Trophoblast cell (in vitro differentiated cells and primary cell): ENCODE measurements at regions not wholly inside any gene's neighbourhood (a gene's known extent, or its start where the extent isn't known, plus 50 kb on each side); places are given as distances from the start of the nearest gene placed in this dataset.

Experiments
- DNase-seq, 2 donors: peaks; one replicate each; pipeline ENCODE4 v3.0.0-alpha.2; 2016
- H2AFZ ChIP-seq: 2 replicates; pipeline ENCODE4 v1.6.1; 2013; ENCODE audit warnings: low read length, moderate library complexity, mild to moderate bottlenecking; ENCODE audit not compliant: insufficient read depth, poor library complexity
- H2AK5ac ChIP-seq: 2 replicates; pipeline ENCODE4 v1.6.1; 2013; ENCODE audit warnings: mild to moderate bottlenecking, low read length
- H2BK120ac ChIP-seq: 2 replicates; pipeline ENCODE4 v1.6.1; 2013; ENCODE audit warnings: low read length, mild to moderate bottlenecking, moderate library complexity; ENCODE audit not compliant: insufficient read depth, poor library complexity
- H2BK12ac ChIP-seq: 2 replicates; pipeline ENCODE4 v1.6.1; 2013; ENCODE audit warnings: mild to moderate bottlenecking, low read length, moderate library complexity
- H2BK5ac ChIP-seq: 2 replicates; pipeline ENCODE4 v1.6.1; 2013; ENCODE audit warnings: low read length, low read depth, moderate library complexity, mild to moderate bottlenecking; ENCODE audit not compliant: poor library complexity
- H3K14ac ChIP-seq: 2 replicates; pipeline ENCODE4 v1.6.1; 2013; ENCODE audit warnings: mild to moderate bottlenecking, low read length
- H3K18ac ChIP-seq: 2 replicates; pipeline ENCODE4 v1.6.1; 2013; ENCODE audit warnings: mild to moderate bottlenecking, low read length
- H3K23ac ChIP-seq: 2 replicates; pipeline ENCODE4 v1.6.1; 2013; ENCODE audit warnings: low read length
- H3K27ac ChIP-seq: 2 replicates; pipeline ENCODE4 v1.5.1; 2013; ENCODE audit warnings: low read depth, mild to moderate bottlenecking, inconsistent platforms, low read length, moderate library complexity
- H3K27me3 ChIP-seq: 2 replicates; pipeline ENCODE4 v1.6.1; 2013; ENCODE audit warnings: inconsistent platforms, mild to moderate bottlenecking, low read length, moderate library complexity; ENCODE audit not compliant: insufficient read depth
- H3K36me3 ChIP-seq, 2 experiments: 1 replicate in 1 of 2; 2 replicates in 1 of 2; pipeline ENCODE4 v1.6.1; 2013; ENCODE audit warnings: low read length in 2 of 2, mild to moderate bottlenecking in 2 of 2, moderate library complexity in 1 of 2; ENCODE audit not compliant: insufficient read depth in 2 of 2, control insufficient read depth in 1 of 2
- H3K4ac ChIP-seq: 2 replicates; pipeline ENCODE4 v1.6.1; 2013; ENCODE audit warnings: low read depth, mild to moderate bottlenecking, low read length, moderate library complexity
- H3K4me1 ChIP-seq, 2 experiments: 1 replicate in 1 of 2; 2 replicates in 1 of 2; pipeline ENCODE4 v1.6.1; 2013; ENCODE audit warnings: low read length in 2 of 2, mild to moderate bottlenecking in 2 of 2, moderate library complexity in 1 of 2; ENCODE audit not compliant: insufficient read depth in 2 of 2, control insufficient read depth in 1 of 2
- H3K4me2 ChIP-seq: 2 replicates; pipeline ENCODE4 v1.6.1; 2013; ENCODE audit warnings: inconsistent platforms, mild to moderate bottlenecking, low read length, moderate library complexity
- H3K4me3 ChIP-seq: 2 replicates; pipeline ENCODE4 v1.5.1; 2013; ENCODE audit warnings: mild to moderate bottlenecking, low read depth, low read length, inconsistent platforms
- H3K79me1 ChIP-seq: one replicate; pipeline ENCODE4 v1.6.1; 2013; ENCODE audit warnings: low read length
- H3K79me2 ChIP-seq: 2 replicates; pipeline ENCODE4 v1.6.1; 2013; ENCODE audit warnings: low read length, mild to moderate bottlenecking; ENCODE audit not compliant: control insufficient read depth, insufficient read depth, poor library complexity
- H3K9ac ChIP-seq: 2 replicates; pipeline ENCODE4 v1.6.1; 2013; ENCODE audit warnings: mild to moderate bottlenecking, low read length
- H3K9me3 ChIP-seq: 2 replicates; pipeline ENCODE4 v1.6.1; 2013; ENCODE audit warnings: low read depth, mild to moderate bottlenecking, control low read depth, inconsistent platforms, low read length; ENCODE audit not compliant: insufficient read depth
- H4K12ac ChIP-seq: 2 replicates; pipeline ENCODE4 v1.6.1; 2013; ENCODE audit warnings: low read depth, mild to moderate bottlenecking, low read length, moderate library complexity
- H4K8ac ChIP-seq: 2 replicates; pipeline ENCODE4 v1.6.1; 2013; ENCODE audit warnings: low read depth, mild to moderate bottlenecking, low read length, moderate library complexity
- H4K91ac ChIP-seq: one replicate; pipeline ENCODE4 v1.6.1; 2013; ENCODE audit warnings: low read depth, mild to moderate bottlenecking, low read length, moderate library complexity
- WGBS: extraction: QIAGEN DNeasy Blood & Tissue Kit; methylation state at CpG from one replicate; pipeline ENCODE4 v1.1.7; 2013; ENCODE audit warnings: missing lambda C conversion rate; ENCODE audit not compliant: insufficient read length, insufficient coverage; ENCODE audit errors: extremely low coverage; 5-methylcytosine and 5-hydroxymethylcytosine counted together

- H3K9me3 ChIP-seq = no peaks in the 10 kb centered on the region
- WGBS = no CpG with 5 or more reads among the region's 2 CpGs
- H3K27me3 ChIP-seq = no peaks in the 10 kb centered on the region
- no peak for DNase-seq
- H4K91ac ChIP-seq = no peak overlapping the region
- no peak overlapping the region for H3K23ac ChIP-seq
- H3K4me3 ChIP-seq = no peak overlapping the region
- no peak overlapping the region for H3K27ac ChIP-seq
- H3K79me1 ChIP-seq = no peaks in the 10 kb centered on the region
- no peaks in the 10 kb centered on the region for H3K36me3 ChIP-seq
- no peak overlapping the region for H3K4ac ChIP-seq
- no peak overlapping the region for H3K18ac ChIP-seq
- no peak overlapping the region for H3K9ac ChIP-seq
- no peak overlapping the region for H2BK120ac ChIP-seq
- H2AFZ ChIP-seq = no peak overlapping the region
- H3K14ac ChIP-seq = no peak overlapping the region
- H3K79me2 ChIP-seq = no peaks in the 10 kb centered on the region
- no peak overlapping the region for H2AK5ac ChIP-seq
- no peak overlapping the region for H4K8ac ChIP-seq
- no peaks in the 10 kb centered on the region for H3K4me1 ChIP-seq
- no peak overlapping the region for H2BK5ac ChIP-seq
- no peak overlapping the region for H3K4me2 ChIP-seq
- no peak overlapping the region for H4K12ac ChIP-seq
- H2BK12ac ChIP-seq = no peak overlapping the region
Measured at GRCh38 chr21:22128671-22129070, 1130.5 kb downstream of the NCAM2 start.

DNA sequence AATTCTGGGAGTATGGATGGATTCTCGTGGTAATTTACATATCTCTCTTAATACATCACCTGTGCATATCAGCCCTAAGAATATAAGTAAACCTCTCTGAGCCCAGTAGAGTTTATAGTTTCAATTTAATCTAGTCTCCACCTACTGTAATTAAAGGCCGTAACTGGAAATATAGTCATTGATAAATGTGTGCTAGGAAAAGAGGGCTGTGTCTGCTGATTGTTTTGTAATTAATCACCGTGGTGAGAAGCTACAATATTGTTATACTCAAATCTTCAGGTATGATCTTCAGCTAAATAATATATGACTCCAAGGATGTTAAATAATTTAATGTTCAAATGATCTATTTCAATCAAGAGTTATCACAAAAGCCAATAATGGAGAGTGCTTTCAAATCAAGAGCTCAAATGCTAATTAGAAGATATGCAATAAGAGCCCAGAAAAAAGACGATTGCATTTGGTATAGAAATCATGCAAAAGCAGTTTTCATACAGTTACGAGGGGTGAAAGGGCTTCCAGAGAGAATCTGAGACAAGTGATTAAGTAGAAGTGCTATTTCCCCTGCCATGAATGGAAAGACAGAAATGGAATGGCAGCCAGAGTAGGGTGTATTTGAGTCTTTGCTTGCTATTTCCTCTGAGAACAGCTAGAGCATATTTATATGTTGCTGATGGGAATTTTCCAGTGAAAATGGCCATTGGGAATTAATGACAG, 1134.3 kb downstream of the NCAM2 start:
- Histone ChIP-seq H3K4me1 (no peaks in the 10 kb centered on the region), H4K91ac (no peak overlapping the region), H3K23ac (no peak overlapping the region), H3K4ac (no peak overlapping the region), H2BK12ac (no peak overlapping the region), H4K12ac (no peak overlapping the region), H3K18ac (no peak overlapping the region), H3K14ac (no peak overlapping the region), H3K79me1 (no peaks in the 10 kb centered on the region), H3K9me3 (no peaks in the 10 kb centered on the region), H3K27me3 (no peaks in the 10 kb centered on the region), H3K79me2 (no peaks in the 10 kb centered on the region), H3K9ac (no peak overlapping the region), H3K4me3 (no peak overlapping the region), H2AK5ac (no peak overlapping the region), H3K36me3 (no peaks in the 10 kb centered on the region), H2BK120ac (no peak overlapping the region), H4K8ac (no peak overlapping the region), H2AFZ (no peak overlapping the region), H3K4me2 (no peak overlapping the region), H2BK5ac (no peak overlapping the region), H3K27ac (no peak overlapping the region)
- DNase-seq = no peak
- WGBS = no CpG with 5 or more reads among the region's 5 CpGs

DNA sequence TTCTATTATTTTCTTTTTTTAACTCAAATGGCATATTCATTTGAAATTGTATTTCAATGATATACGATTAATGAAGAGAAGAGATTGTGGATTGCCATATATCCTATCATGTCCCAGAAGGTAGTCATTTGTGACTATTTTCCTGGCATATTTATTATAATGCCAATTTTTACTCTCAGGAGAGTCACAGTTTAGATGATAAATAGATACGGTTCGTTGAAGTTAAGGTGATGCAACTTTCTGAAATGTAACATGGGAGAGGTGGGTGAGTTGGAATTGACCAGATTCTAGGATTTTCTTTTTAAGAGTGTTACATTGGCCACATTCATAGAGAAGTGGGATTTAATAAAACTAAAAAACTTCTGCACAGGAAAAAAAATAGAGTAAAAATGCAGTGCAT, 1138.5 kb downstream of the NCAM2 start:
- Histone ChIP-seq H3K14ac (no peak overlapping the region), H2BK12ac (no peak overlapping the region), H3K9ac (no peak overlapping the region), H3K4me3 (no peak overlapping the region), H2BK5ac (no peak overlapping the region), H2BK120ac (no peak overlapping the region), H3K4ac (no peak overlapping the region), H3K18ac (no peak overlapping the region), H2AFZ (no peak overlapping the region), H3K27ac (no peak overlapping the region), H2AK5ac (no peak overlapping the region), H4K91ac (no peak overlapping the region), H3K79me1 (no peaks in the 10 kb centered on the region), H3K36me3 (no peaks in the 10 kb centered on the region), H3K27me3 (no peaks in the 10 kb centered on the region), H3K23ac (no peak overlapping the region), H3K4me2 (no peak overlapping the region), H4K12ac (no peak overlapping the region), H3K9me3 (no peaks in the 10 kb centered on the region), H3K4me1 (no peaks in the 10 kb centered on the region), H4K8ac (no peak overlapping the region), H3K79me2 (no peaks in the 10 kb centered on the region)
- no peak for DNase-seq
- WGBS = no CpG with 5 or more reads among the region's 3 CpGs

DNA sequence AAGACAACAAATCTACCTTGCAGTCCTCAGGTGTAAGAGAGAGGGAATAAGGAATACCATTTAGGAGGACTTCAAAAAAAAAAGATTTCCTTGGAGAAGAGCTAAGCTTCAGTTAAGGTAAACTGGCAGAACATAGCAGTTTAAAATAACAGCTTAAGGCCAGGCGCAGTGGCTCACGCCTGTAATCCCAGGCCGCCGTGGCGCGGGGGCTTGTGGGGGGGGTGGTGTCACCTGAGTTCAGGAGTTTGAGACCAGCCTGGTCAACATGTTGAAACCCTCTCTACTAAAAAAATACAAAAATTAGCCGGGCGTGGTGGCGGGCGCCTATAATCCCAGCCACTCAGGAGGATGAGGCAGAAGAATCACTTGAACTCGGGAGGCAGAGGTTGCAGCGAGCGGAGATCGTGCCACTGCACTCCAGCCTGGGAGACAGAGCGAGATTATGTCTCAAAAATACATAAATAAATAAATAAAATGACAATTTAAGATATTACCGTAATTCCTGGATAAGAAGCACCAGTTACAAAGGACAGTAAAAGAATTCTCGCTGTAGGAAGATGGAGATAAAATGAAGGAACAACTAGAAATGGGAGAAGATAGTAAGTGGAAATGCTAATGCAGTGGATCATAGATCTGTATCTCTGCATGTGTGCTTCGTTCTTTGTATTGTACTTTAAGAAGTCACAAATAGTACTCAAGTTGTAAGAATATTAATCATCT, 1140.2 kb downstream of the NCAM2 start:
- H3K14ac ChIP-seq = no peak overlapping the region
- H2AK5ac ChIP-seq = no peak overlapping the region
- no peak overlapping the region for H4K91ac ChIP-seq
- no peak overlapping the region for H3K27ac ChIP-seq
- no peaks in the 10 kb centered on the region for H3K4me1 ChIP-seq
- no peak overlapping the region for H3K4me3 ChIP-seq
- H3K36me3 ChIP-seq = no peaks in the 10 kb centered on the region
- H3K79me1 ChIP-seq = no peaks in the 10 kb centered on the region
- no peak for DNase-seq
- no peaks in the 10 kb centered on the region for H3K9me3 ChIP-seq
- H2BK120ac ChIP-seq = no peak overlapping the region
- no peak overlapping the region for H2BK12ac ChIP-seq
- H3K9ac ChIP-seq = no peak overlapping the region
- no CpG with 5 or more reads among the region's 18 CpGs for WGBS
- H3K79me2 ChIP-seq = no peaks in the 10 kb centered on the region
- no peak overlapping the region for H3K4ac ChIP-seq
- H3K18ac ChIP-seq = no peak overlapping the region
- no peak overlapping the region for H4K8ac ChIP-seq
- H4K12ac ChIP-seq = no peak overlapping the region
- no peak overlapping the region for H2BK5ac ChIP-seq
- no peak overlapping the region for H3K4me2 ChIP-seq
- H3K27me3 ChIP-seq = no peaks in the 10 kb centered on the region
- H2AFZ ChIP-seq = no peak overlapping the region
- no peak overlapping the region for H3K23ac ChIP-seq
